Stimulated activated CD4-positive, alpha-beta T cell treated with anti-CD3 and anti-CD28 coated beads, Interleukin-2, amount 100 ng/mL, for 48 hours (primary cell): ENCODE measurements at regions not wholly inside any gene's neighbourhood (a gene's known extent, or its start where the extent isn't known, plus 50 kb on each side); places are given as distances from the start of the nearest gene placed in this dataset.

ENCODE experiments used
- DNase-seq, 2 donors: peaks; one replicate each; pipeline ENCODE4 v3.0.0-alpha.2; 2020

DNA sequence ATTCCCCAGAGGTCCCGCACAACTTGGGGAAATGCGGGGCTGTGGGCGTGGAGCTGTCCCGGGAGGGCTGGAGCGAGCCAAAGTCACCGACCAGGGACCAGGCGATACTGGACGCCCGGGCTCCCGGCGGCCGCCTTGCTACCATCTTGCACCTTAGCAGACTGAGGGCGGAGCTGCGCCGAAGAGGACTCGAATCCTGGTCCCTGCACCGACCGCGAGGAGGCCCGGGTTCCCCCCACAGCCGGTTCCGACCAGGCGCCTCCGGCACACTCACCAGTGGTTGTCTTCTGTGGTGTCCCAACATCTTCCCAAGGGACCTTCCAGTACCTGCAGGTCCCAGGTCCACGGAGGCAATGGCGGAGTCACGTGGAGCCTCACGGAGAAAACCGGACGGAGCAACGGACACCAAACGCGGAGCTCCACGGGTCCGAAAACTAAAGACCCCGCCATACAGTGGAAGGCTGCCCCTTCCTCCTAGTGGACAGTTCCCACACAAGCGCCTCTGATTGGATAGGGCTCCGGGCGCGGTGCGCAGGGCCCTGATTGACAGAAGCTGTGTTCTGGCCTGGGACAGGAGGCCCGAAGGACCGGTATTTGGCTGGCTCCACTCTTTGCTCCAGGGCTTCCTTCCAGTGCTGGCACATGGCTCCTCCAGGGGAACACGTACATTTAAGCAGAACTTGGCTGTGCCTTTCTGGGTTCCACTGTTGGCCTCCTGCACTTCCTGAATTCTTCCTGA is 124.6 kb upstream of the ZNF479 start:
- no peak for DNase-seq

DNA sequence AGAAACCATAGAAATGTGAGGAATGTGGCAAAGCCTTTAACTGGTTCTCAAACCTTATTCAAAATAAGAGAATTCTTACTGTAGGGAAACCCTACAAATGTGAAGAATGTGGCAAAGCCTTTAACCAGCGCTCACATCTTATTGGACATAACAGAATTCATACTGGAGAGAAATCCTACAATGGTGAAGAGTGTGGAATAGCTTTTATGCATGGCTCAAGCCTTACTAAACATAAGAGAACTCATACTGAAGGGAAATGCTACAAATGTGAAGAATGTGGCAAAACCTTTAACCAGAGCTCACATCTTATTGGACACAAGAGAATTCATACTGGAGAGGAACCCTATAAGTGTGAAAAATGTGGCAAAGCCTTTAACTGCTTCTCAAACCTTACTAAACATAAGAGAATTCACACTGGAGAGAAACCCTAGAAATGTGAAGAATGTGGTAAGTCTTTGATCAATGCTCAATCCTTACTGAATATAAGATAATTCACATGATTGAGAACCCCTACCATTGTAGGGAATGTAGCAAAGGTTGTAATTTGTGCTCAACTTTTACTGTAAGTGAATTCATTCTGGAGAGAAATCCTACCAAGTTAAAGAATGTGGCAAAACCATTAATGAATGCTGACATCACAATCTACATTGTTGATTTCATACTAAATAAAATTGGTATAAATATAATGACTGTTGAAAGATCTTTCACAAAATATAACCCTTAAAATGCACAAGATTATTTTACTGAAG is 142.5 kb upstream of the ZNF479 start:
- no peak for DNase-seq

DNA sequence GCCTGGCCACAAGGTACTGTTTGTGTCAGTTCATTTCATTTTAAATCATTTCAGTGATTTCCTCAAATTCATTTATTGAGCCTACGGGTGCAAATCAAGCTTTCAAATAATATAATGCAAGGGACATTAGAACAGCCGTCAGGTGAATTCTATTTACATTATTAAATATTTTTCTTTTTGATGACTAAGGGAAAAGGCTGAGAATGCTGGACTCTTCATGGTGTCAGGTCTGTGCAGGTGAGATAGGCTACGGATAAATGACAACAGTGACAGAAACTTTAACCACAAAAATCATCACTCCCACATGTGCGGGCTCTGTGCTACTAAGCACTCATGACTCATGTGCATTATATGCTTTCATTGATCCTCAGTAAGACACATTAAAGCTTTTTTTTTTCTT is 149.2 kb upstream of the ZNF716 start:
- no peak for DNase-seq

DNA sequence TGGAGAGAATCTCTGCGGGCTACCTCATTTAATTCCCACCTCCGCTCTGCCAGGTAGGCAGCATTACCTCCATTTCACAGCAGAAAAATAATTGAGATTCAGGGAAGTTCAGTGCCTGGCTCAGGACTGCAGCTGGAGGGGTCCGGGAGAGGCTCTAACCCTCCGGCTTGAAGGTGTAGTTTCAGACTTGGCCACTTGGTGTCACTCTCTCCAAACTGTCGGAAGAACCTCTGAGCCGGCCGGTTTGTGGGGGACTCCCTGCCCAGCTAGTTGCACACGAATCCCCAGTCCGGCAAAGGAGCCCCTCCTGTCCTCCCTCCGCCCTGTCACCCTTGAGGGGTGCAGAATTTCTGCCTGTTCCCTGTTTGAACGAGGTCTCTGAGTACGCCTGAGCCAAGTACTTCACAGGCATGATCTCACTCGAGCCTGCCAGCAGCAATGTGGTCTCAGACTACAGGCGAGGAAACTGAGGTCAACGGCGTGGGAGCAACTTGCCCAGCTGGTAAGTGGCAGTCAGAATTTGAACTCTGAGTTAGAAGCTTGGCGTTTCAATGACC is 144.7 kb upstream of the ZNF716 start:
- no peak for DNase-seq

DNA sequence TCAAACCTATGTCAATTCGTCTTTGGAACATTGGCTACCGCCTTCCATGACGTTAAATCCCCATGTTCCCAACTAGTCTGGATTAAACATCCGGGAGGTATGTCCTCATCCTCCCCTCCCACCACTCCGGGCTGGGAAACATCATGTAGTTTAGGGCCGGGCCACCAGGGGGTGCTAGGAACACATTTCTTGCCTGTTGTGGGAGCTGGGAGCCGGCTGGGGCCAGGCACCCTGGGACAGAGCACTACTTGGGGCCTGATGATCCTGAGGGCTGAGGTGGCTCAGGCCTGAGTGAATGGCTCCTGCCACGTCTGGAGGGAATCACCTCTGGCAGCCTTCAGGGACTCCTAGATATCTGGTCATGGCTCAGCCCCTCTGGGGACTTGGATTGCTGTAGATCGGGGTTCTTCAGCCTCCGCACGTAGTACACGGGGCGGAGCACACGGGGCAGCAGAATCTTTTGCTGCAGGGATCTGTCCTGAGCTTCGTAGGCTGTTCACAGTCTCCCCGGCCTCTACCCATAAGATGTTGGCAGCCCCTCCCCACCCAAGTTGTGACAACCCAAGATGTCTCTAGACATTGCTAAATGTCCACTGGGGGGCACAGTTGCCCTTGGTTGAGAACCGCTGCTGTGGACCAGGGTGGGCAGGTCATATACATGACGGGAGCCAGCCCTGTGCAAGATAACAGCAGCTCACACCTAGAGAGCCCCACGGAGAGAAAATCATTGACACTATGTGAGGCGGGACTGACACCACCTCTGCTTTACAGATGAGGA is 141.2 kb upstream of the ZNF716 start:
- DNase-seq: peak in 1 of 2 donors; percentile 0

DNA sequence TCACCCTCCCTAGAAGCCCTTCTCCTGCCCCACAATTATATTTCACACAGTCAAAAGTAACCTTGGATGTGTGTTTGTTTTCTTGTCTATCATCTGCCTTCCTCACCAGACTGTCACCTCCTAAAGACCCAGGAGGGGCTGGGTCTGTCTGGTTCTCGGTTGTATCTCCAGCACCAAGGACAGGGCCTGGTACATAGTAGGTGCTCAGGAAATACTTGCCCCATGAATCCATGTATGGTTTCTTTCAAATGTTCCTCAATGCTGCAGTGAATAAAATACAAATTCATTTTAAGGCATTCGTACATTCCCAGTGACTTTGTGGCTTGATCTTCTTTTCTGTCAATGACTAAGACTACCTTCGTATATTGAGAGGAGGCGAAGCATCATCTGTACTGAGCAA is 122.9 kb upstream of the ZNF716 start:
- no peak for DNase-seq

DNA sequence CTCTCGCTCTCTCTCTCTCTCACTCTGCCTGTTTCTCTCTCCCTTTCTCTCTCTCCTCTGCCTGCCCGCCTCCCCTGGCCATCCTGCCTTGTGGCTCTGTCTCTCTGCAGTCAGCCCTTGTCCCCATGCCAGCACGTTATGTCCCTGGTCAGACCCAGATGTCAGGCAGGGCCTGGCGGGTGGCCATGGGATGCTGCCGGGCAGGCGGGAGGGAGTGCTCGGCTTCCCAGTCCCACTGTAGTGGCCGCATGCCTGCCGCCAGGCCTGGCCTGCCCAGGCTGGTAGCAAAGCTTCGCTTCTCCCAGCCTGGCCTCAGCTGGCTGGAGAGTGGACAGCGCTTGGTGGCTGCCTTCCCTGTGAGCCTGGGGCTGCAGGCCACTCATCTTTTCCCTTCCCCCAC is 121.5 kb upstream of the ZNF716 start:
- DNase-seq: no peak

DNA sequence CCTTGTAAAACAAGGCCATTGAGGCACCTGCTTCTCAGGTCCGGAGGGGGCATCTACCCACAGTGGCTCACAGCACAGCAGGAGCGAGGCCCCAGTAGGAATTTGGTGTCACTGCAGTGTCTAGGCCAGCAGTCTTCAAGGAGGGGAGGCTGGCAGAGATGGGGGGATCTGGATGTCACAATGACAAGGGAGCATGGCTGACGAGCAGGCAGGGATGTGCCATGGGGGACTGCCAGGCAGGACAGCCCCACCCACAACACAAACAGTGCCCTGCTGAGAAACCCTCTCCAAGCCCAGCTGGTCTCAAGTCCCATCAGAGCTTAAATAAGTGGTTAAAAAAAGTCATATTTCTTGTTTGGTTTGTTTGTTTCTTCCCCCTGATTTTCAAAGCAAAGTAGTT is 121.0 kb upstream of the ZNF716 start:
- no peak for DNase-seq

DNA sequence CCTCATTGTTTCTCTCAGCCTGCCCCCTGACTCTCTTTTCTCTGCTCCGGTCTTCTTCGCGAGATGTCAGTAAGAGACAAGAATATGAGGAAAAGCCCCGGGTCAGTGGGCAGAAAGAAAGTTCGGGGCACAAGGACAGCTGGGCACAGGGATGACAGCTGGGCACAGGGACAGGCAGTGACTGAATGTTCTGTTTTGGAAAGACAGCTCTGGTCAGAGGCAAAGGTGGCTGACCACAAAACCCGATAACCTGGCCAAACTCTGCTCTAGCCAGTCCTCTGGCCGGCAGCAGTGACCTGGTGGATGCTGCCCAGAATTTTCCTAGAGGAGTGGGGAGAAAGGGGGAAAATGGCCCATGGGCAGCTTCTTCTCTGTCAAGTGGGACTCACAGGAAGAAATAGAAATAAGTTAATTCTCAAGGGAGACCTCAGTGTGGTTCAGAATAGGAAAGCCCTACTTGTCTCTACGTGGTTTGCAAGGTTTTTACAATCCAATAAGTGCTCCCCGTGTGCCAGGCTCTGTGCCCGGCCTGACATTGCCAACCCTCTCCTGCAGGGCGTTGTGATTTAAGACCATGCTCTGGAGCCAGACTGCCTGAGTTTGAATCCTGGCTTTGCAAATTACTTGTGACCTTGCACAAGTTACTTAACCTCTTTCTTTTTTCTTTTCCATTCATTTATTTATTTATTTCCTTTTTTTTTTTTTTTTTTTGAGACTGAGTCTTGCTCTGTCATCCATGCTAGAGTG is 110.6 kb upstream of the ZNF716 start:
- DNase-seq: no peak

DNA sequence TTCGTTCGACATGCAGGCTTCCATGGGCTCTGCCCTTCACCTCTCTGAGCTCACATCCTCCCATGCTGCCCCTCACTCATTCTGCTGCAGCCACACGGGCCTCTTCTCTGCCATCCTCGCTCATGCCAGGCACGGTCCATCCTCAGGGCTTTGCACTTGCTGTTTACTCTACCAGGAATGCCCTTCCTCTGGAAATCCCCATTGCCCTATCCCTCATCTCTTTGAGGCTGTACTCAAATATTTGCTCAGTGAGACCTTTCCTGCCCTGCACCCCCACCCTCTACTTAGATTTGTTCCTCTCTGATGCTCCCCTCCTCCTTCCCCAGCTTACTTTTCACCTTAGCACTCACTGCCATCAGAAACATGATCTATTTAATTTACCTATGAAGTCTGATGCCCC is 107.0 kb upstream of the ZNF716 start:
- DNase-seq: no peak

DNA sequence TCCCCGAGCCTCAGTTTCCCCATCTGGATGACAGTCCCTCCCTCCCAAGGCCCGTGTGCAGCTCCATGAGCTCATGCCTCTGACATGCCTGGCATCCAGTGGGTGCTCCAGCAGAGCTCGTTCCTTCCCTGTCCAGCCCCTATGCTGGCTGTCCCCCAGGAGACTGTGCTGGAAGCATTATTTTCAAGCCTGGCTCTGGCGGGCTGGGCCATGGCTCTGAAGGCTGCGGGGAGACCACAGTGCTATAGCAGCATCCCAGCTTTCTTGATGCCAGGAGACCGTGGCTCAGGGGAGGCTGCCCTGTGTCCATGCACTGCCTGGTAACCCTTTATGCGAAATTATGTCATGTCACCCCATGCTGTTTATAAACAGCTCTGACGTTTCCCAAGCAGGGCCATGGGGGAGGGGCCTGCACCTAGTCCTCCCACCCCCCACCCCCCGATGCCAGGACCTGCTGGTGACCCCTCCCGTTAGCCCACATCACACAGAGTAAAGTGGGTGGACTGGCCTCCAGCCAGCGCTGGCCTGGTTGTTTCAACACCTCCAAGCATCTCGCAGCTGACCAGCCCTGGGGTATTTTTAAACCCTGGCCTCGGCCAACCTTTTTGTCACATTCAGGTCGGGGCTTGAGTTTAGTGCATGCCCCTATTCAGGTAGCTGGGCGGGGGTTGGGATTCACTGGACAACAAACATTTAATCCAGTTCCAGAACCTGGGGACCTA is 105.9 kb upstream of the ZNF716 start:
- DNase-seq: no peak

DNA sequence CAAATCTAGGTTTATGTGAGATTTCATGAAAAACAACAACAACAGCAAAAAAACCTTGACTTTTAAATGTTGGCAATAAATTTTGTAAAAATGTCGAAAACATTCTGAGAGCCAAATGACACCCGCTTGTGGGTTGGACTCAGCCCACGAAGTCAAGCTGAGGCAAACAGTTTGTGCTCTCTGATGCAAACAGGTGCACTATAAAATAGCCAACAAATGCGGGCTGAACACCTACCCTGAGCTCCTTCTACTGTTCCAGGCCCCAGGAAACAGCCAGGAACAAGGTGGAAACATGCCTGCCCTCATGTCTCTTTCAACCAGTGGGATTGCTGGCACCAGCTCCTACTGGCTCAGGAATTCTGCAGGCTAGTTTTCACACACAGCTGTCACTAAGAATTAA is 105.0 kb upstream of the ZNF716 start:
- no peak for DNase-seq

DNA sequence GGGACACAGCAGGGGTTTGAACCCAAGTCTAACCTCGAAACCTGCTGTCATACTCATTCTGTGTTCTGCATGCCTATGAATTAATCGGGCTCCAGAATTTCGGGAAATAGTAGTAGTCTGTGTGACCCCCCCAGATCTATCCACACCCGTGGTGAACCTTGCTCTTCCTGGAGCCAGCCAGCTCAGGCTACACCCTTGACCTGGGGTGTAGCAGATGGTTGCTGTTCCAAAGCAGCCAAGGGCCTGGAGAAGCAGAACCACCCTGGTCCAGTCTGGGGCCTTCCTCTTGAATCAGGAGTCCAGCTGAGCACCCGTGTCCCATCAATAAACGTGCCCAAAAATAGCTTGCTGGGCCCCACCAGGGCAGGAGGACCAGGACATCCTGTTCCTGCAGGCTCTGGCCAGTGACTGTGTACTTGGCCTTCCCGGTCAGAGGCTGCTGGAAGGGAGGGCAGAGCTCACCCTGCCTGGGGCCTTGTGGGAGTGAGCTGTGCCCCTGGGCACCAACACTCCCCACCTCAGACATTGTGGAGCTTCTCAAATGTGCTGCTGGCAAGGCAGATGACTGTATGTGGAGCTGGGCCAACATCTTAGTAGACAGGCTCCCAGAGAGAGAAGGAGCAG is 101.2 kb upstream of the ZNF716 start:
- DNase-seq: no peak

DNA sequence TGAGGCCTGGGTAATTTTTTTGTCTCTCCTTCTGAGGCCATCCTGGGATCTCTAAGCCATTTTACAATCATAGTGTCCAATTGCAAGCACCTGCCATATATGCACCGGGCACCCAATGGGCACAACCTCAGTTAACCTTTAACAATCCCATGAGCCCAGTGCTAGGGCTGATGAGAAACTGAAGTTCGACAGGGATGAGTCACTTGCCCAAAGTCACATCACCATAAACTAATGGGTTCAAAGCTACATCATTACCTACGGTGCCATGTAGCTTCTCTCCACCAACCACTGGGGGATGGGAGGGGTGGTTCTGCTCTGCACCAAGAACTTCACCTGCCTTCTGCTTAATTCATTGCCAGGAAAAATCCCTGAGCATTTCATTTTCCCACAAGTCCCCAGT is 95.8 kb upstream of the ZNF716 start:
- no peak for DNase-seq

DNA sequence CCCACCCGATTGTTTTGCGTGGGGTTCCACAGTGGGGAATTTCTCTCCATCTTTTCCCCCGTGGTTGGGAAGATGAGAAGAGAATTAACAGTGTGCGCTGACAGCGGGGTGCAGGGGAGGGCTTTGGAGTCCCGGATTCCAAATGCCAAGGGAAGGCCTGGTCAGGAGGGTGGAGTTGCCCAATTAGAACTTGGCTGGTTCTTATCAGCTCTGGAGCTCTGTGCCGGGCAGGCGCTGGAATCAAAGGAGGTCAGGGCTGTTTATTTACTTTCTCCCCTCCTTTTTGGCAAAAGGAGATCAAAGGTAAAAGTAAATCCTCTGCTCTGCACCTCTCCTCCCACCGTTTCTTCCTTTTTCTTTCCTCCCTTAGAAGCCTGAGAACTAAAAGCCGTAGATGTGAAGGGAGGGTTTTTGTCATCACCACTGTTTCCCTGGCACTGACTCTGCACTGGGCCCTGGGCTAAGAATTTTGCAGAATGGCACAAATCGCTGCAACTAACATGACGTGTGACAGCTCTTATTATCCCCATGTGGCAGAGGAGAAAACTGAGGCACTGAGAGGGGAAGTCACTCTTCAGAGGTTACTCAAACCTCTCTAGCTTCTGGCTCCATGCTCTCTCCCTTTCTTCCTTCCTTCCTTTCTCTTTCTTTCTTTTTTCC is 95.2 kb upstream of the ZNF716 start:
- no peak for DNase-seq

DNA sequence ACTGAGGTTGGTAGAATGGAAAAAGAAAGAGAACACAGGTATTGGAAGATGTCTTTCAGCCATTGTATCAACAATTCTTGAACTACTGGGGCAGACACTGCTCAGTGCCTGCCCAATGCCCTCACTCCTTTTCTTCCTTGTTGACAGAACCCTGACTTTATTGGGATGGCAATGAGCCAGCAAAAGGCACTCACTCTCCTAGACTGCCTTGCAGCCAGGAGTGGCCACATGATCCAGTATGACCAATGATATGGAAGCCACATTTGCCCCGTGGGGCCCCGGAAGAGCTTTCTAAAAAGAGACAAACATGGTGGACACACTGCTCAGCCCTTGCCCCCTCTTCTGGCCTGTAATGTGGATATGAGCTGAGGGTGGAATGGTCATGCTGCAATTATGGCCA is 88.6 kb upstream of the ZNF716 start:
- DNase-seq: no peak

DNA sequence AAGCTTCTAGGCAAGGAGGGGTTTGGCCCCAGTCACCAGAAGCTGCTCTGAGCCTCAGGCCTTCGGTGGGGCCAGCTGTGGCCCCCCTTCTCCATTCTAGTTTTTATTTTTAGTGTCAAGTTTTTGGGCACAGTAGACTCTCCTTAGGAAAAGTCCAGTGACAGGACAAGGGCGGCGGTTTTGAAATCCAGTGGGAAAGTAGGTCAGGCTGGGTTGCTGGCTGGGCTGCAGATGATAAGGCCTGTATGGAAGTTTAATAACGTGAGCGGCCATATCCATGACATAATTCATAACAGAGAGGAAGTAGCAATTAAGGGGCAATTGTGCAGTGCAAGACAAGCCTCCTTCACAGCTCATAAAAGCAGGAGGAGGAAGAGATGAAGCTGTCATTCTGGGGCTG is 87.1 kb upstream of the ZNF716 start:
- DNase-seq: no peak

DNA sequence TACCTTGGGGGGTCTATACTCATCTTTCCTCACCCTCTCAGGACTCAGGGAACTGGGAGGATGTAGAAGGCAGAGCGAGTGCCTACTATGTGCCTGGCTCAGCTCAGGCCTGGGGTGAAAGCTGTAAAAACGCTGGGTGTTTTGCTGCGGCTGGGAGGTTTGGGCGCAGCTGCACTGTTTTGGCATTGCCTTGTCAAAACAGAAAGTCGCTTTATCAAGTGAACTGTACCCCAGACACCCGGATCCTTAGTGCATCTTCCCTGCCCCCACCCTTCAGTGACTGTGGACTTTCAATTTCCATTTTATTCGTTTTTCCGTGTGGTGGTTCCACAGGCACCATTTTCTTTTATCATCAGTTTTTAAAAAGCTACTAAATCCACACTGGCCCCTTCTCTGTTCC is 86.7 kb upstream of the ZNF716 start:
- no peak for DNase-seq

DNA sequence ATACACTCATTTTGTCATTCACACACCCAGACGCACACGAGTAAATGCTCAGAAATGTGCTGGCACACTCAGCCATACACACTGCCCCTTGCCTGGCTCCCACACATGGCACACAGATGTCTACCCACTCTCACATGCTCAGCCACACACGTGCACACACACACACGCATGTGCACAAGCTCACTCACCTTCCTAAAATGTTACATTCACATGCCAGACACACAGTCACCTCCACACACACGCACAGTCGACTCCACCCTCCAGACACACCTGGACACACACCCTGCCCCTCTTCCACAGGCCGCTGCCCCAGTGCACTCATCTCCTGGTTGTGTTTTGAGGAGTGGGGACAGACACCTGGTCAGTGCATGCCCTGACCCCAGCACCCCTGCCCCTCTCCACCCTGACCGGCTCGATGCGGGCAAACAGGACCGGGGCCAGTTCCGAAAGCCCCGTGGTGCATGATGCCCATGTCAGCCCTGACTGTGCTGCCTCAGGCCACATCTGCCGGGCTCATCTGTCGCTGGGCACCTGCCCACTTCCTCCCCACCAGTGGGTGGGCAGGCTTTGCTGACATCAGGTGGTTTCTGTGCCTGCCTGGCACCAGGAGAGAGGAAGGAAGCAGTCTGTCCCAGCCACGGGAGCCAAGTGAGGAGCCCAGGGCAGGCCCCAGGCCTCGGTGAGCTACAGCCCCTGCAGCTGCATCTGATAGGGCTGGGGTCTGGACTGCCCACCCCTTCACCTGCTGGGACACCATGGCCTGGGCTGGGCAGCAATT is 84.9 kb upstream of the ZNF716 start:
- DNase-seq: no peak

DNA sequence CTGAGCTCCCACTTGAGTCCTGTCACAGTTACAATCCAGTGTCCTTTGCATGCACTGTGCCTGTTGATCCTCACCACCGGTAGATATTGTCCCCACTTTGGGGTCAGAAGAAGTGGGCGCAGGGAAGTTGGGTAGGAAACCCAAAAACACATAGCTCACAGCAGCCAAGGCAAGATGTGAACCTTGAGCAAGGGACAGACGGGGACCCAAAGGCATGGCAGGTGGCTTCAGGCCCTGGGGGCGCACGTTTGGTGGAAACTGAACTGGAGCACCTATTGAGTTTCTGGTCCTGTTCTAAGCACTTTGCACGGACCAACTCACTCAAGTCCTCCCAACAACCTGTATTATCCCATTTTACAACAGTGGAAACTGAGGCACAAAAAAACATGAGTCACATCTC is 82.8 kb upstream of the ZNF716 start:
- DNase-seq: no peak
